ENCODE measurements at regions not wholly inside any gene's neighbourhood (a gene's known extent, or its start where the extent isn't known, plus 50 kb on each side); places are given as distances from the start of the nearest gene placed in this dataset.

DNA sequence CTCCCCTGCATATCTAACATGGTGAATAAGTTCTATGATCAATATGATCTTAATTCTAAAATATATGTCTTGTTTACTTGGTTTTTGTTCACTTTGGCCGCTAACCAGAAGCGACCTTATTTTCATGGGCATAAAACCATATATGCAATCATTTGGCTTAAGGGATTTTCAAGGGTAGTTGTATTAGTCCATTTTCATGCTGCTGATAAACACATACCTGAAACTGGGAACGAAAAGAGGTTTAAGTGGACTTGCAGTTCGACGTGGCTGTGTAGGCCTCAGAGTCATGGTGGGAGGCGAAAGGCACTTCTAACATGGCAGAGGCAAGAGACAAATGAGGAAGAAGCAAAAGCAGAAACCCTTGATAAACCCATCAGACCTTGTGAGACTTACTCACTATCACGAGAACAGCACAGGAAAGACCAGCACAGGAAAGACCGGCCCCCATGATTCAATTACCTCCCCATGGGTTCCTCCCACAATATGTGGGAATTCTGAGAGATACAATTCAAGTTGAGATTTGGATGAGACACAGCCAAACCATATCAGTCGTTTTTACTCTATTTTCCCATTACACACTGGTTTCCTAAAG lies 114.3 kb upstream of the CPEB2 start:
- Histone ChIP-seq H3K36me3 (replicated peaks in 1 of 2) (no peaks in the 10 kb centered on the region), H3K4me1 (replicated peaks in 1 of 2) (no peaks in the 10 kb centered on the region), H3K27me3 (no peaks in the 10 kb centered on the region), H3K4me3 (no peak overlapping the region), H3K9me3 (replicated peaks in 1 of 3) (no peaks in the 10 kb centered on the region), H3K27ac (no peak overlapping the region)
- TF ChIP-seq POLR2A (IDR thresholded peaks at IDR 0.05) = no peak
- TF ChIP-seq, protein P1, sequence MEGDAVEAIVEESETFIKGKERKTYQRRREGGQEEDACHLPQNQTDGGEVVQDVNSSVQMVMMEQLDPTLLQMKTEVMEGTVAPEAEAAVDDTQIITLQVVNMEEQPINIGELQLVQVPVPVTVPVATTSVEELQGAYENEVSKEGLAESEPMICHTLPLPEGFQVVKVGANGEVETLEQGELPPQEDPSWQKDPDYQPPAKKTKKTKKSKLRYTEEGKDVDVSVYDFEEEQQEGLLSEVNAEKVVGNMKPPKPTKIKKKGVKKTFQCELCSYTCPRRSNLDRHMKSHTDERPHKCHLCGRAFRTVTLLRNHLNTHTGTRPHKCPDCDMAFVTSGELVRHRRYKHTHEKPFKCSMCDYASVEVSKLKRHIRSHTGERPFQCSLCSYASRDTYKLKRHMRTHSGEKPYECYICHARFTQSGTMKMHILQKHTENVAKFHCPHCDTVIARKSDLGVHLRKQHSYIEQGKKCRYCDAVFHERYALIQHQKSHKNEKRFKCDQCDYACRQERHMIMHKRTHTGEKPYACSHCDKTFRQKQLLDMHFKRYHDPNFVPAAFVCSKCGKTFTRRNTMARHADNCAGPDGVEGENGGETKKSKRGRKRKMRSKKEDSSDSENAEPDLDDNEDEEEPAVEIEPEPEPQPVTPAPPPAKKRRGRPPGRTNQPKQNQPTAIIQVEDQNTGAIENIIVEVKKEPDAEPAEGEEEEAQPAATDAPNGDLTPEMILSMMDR (IDR thresholded peaks at IDR 0.05) = no peak
- WGBS, 4 donors = 82 to 87% (median 85%) methylated on average over 9 of the region's 9 CpGs
- DNase-seq = no peak
- intact Hi-C loops (cut with DNase I) = no loop called here

DNA sequence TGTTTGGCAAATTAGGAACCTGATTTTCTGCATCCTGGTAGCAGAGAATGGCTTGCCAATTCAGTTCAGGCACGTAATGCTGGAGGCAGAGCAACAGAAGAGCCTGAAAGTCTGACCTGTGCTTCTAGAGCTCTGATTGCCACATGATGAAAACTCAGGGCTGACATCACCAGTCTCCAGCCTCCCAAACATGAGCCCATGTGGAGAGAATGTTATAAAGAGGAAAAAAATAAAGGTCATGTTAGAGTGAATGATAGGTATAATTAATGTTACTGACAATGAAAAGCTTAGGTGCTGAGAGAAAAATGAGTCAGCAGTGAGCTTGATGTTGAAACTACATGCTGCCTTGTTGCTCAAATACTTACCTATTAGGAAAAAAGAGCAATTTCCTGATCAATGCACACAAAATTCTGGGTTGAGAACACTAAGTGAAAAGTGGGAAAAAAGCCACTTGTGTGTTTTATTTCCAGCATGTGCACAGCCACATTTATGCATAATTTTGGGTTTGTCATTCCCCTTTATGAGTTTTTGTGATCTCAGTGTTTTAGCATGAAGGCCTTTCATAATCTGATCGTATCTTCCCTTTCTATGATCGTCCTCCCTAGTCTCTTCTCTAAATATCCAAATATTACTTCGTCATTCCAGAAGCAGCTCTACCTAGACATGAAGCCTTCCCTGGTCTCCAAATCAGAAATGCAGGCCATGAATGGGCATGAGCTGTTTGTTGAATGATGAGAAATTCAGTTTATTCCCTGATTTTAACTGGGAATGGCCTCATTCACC lies 113.3 kb upstream of the CPEB2 start:
- no peaks in the 10 kb centered on the region for H3K27me3 ChIP-seq
- no peaks in the 10 kb centered on the region for H3K9me3 ChIP-seq (replicated peaks in 1 of 3)
- intact Hi-C loops (cut with DNase I) = no loop called here
- DNase-seq = peak in 3 of 7 donors; percentile 9 to 54 (median 15)
- no peak overlapping the region for H3K4me3 ChIP-seq
- H3K36me3 ChIP-seq (replicated peaks in 1 of 2) = no peaks in the 10 kb centered on the region
- no peak overlapping the region for H3K27ac ChIP-seq
- 67 to 77% (median 73%) methylated on average over 4 of the region's 4 CpGs for WGBS, 4 donors
- TF ChIP-seq POLR2A (IDR thresholded peaks at IDR 0.05) = no peak
- TF ChIP-seq, protein P1 (IDR thresholded peaks at IDR 0.05) = no peak
- no peaks in the 10 kb centered on the region for H3K4me1 ChIP-seq (replicated peaks in 1 of 2)

GRCh38 chr4:14892563-14892962 lies 109.7 kb upstream of the CPEB2 start:
- peak in 1 of 7 donors; percentile 22 for DNase-seq
- H3K4me1 ChIP-seq (replicated peaks in 1 of 2) = no peaks in the 10 kb centered on the region
- H3K4me3 ChIP-seq = no peak overlapping the region
- H3K9me3 ChIP-seq (replicated peaks in 1 of 3) = no peaks in the 10 kb centered on the region
- H3K27me3 ChIP-seq = no peaks in the 10 kb centered on the region
- H3K36me3 ChIP-seq (replicated peaks in 1 of 2) = no peaks in the 10 kb centered on the region
- WGBS, 4 donors = 56 to 77% (median 68%) methylated on average over 3 of the region's 3 CpGs
- TF ChIP-seq POLR2A (IDR thresholded peaks at IDR 0.05) = no peak
- TF ChIP-seq, protein P1 (IDR thresholded peaks at IDR 0.05) = no peak
- H3K27ac ChIP-seq = no peak overlapping the region
- intact Hi-C loops (cut with DNase I) = no loop called here

GRCh38 chr4:14893713-14894112 lies 108.6 kb upstream of the CPEB2 start:
- H3K27ac ChIP-seq = no peak overlapping the region
- WGBS, 4 donors = 59 to 97% (median 91%) methylated on average over 2 to 3 of the region's 3 CpGs
- TF ChIP-seq, protein P1 (IDR thresholded peaks at IDR 0.05) = no peak
- TF ChIP-seq POLR2A (IDR thresholded peaks at IDR 0.05) = no peak

More at GRCh38 chr4:14893713-14894112, 108.6 kb upstream of the CPEB2 start:
- Histone ChIP-seq H3K9me3 (replicated peaks in 1 of 3) (no peaks in the 10 kb centered on the region), H3K27me3 (no peaks in the 10 kb centered on the region), H3K4me1 (replicated peaks in 1 of 2) (no peaks in the 10 kb centered on the region), H3K4me3 (no peak overlapping the region), H3K36me3 (replicated peaks in 1 of 2) (no peaks in the 10 kb centered on the region)
- no peak for DNase-seq
- intact Hi-C loops (cut with DNase I) = no loop called here

All from adrenal gland (tissue), 9 donors.